WERI-Rb-1 (cell line): ENCODE measurements at regions not wholly inside any gene's neighbourhood (a gene's known extent, or its start where the extent isn't known, plus 50 kb on each side); places are given as distances from the start of the nearest gene placed in this dataset.
"Not testable (repeated sequence)": the region's sequence is repeated elsewhere in the genome, so short reads cannot be mapped to it uniquely, and the experiment has no call there.

ENCODE experiments used
- DNase-seq: peaks from one replicate; pipeline ENCODE4 v3.0.0-alpha.2; 2020
- H3K27ac ChIP-seq: fragments of 250-450 bp; sonication (Bioruptor Pico); 2 replicates; pipeline ENCODE4 v1.5.1; 2020; ENCODE audit warnings: mild to moderate bottlenecking, moderate library complexity
- H3K27me3 ChIP-seq: fragments of 250-450 bp; sonication (Bioruptor Pico); 2 replicates; pipeline ENCODE4 v1.5.1; 2021; ENCODE audit warnings: mild to moderate bottlenecking, low read depth, moderate library complexity; ENCODE audit not compliant: insufficient read depth, severe bottlenecking
- H3K36me3 ChIP-seq: fragments of 250-450 bp; sonication (Bioruptor Pico); 2 replicates; pipeline ENCODE4 v1.5.1; 2020; ENCODE audit warnings: mild to moderate bottlenecking, moderate library complexity
- H3K4me3 ChIP-seq: 2 replicates; pipeline ENCODE4 v1.5.1; 2011; ENCODE audit warnings: low read depth, mild to moderate bottlenecking, control low read depth, low read length
- H3K9me3 ChIP-seq: fragments of 250-450 bp; sonication (Bioruptor Pico); 2 replicates; pipeline ENCODE4 v1.5.1; 2021; ENCODE audit warnings: mild to moderate bottlenecking, moderate library complexity; ENCODE audit not compliant: severe bottlenecking
- CTCF ChIP-seq: IDR thresholded peaks from 2 replicates; pipeline ENCODE4 v1.5.1; 2011; ENCODE audit warnings: low read depth, mild to moderate bottlenecking, control low read depth, inconsistent platforms, low read length

DNA sequence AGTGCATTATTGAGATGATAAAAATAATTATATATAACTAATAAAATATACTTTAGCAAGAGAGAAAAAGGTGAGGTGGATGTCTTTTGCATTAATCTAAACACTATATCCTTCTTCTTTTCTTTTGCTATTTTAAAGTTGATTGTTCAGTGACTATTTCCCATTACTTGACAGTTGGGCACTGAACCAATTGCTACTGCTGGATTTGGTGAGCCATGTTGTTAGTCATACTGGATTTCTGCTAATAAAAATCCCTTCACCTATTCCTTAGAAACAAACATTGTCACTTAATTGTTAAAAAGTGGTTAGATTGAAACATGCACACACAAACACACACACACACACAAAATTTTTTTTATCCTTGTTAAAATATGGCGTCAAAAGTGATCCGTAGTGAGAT, 251.6 kb upstream of the ALG10 start:
- no peak for TF ChIP-seq CTCF
- no peaks in the 10 kb centered on the region for H3K36me3 ChIP-seq
- peaks cover 6% of the 10 kb centered on the region for H3K27me3 ChIP-seq
- no peak overlapping the region for H3K4me3 ChIP-seq
- no peak for DNase-seq
- H3K27ac ChIP-seq: no peak overlapping the region
- H3K9me3 ChIP-seq: no peaks in the 10 kb centered on the region

DNA sequence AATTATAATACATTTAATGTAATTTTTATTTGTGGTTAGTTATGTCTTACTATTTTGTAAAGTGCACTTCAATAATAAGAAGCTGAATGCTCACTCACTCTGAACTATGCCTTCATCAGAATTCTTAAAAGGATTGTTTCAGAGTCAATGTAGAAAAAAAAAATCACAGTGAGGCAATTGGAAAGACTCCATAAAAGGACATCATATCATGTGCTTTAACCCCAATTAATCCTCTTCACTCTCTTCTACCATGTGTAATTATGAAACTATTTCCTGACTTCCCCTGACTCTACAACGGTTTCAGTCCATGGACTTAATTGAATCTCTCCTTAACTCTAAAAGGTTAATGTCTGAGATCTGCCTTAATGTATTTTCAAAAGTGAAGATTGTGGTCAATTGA, 250.4 kb upstream of the ALG10 start:
- Histone ChIP-seq H3K9me3 (no peaks in the 10 kb centered on the region), H3K27ac (no peak overlapping the region), H3K4me3 (no peak overlapping the region), H3K27me3 (peaks cover 6% of the 10 kb centered on the region), H3K36me3 (no peaks in the 10 kb centered on the region)
- no peak for DNase-seq
- TF ChIP-seq CTCF: no peak

GRCh38 chr12:33773091-33773490, 249.2 kb upstream of the ALG10 start:
- H3K27ac ChIP-seq, H3K4me3 ChIP-seq, DNase-seq, H3K27me3 ChIP-seq, H3K36me3 ChIP-seq, H3K9me3 ChIP-seq: not testable (repeated sequence)

DNA sequence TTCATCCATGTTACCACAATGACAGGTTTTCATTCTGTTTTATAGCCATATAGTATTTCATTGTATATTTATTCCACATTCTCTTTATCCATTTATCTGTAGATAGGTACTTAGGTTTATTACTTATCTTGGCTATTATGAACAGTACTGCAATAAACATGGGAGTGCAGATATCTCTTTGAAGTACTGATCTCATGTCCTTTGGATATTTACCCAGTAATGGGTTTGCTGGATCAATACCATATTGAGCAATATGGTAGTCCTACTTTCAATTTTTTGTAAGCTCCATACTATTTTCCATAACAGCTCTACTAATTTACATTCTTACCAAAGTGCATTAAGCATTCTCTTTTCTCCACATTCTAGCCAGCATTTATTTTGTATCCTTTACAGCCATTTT, 235.8 kb upstream of the ALG10 start:
- Histone ChIP-seq H3K27ac (no peak overlapping the region), H3K36me3 (no peaks in the 10 kb centered on the region), H3K4me3 (no peak overlapping the region), H3K27me3 (peaks cover 5% of the 10 kb centered on the region), H3K9me3 (no peaks in the 10 kb centered on the region)
- no peak for DNase-seq
- no peak for TF ChIP-seq CTCF

DNA sequence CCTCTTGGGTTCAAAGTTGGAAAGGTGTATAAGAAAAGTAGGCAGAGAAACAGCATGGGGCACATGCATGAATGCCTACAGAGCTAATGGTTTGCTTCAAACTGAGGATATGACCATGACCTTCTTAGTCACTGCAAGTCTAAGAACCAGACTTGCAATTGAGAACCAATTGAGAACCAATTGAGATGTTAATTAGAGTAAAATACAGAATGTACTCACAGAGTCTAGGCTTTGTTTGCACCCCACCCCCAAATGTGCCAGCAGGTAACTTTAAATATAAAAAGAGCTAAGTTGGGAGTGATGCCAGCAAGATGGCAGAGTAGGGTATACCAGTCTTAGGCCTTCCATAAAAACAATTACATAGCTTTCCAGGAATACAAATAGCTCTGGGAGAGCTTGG, 227.3 kb upstream of the ALG10 start:
- Histone ChIP-seq H3K9me3 (no peaks in the 10 kb centered on the region), H3K27ac (no peak overlapping the region), H3K36me3 (no peaks in the 10 kb centered on the region), H3K27me3 (peaks cover 3% of the 10 kb centered on the region), H3K4me3 (no peak overlapping the region)
- no peak for TF ChIP-seq CTCF
- no peak for DNase-seq

DNA sequence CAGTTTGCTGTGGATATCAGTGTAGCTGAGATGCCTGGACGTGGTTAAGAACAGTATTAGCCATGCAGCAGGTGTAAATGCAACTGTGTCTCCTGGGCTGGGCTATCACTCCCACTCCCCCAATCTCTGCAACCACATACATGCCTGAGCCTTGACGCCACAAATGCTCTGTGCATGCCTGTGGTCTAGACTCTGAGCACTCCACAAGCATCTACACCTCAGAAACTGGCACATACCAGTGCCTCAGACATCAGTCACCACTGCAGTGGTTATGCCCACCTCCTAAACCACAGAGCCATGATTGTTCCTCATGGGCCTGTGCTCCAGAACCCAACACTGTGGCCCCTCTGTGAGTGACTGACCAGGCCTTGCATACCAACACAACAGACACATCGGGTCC, 226.8 kb upstream of the ALG10 start:
- Histone ChIP-seq H3K9me3 (no peaks in the 10 kb centered on the region), H3K36me3 (no peaks in the 10 kb centered on the region), H3K27me3 (peaks cover 4% of the 10 kb centered on the region), H3K27ac (no peak overlapping the region), H3K4me3 (no peak overlapping the region)
- no peak for TF ChIP-seq CTCF
- no peak for DNase-seq

DNA sequence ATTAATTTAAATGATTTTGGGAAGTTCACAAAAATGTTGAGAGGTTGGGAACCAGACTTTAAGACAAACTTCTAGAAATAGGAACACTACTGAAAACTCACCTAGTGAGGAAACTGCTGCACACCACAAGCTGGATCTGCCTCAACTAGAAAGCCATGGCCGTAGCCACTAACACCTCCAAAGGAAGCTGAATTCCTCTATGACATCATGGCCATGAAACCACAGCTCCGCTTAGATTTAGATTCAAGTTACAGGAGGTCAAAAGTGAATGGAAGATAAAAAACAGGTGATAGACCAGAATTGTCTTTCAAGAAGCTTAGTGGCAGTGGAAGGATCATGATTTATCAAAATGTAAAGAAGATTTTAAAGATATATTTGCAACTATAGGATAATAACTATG, 208.8 kb upstream of the ALG10 start:
- TF ChIP-seq CTCF: no peak
- DNase-seq: no peak
- Histone ChIP-seq H3K4me3 (no peak overlapping the region), H3K27me3 (peaks cover 28% of the 10 kb centered on the region), H3K36me3 (no peaks in the 10 kb centered on the region), H3K9me3 (no peaks in the 10 kb centered on the region), H3K27ac (no peak overlapping the region)
